ENCODE measurements at regions not wholly inside any gene's neighbourhood (a gene's known extent, or its start where the extent isn't known, plus 50 kb on each side); places are given as distances from the start of the nearest gene placed in this dataset.

DNA sequence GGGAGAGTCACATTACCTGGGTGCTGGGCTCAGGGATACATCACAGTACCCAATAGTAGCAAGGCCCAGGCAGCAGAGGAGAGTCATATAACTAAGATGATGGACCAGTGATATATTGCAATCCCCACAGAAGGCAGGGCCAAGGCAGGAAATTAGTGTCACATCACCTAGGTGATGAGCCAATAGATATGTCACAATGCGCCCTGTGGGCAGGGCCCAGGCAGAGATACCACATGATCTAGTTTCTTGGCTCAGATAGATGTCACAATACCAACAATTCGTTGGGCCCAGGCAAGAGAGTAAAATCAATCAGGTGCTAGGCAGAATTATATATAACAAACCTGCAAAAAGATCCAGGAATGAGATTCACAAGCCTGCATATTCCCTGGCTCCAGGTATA lies 2111.5 kb downstream of the TP53TG3F start:
- TF ChIP-seq POLR2A (IDR thresholded peaks at IDR 0.05): no peak
- TF ChIP-seq, protein P1, sequence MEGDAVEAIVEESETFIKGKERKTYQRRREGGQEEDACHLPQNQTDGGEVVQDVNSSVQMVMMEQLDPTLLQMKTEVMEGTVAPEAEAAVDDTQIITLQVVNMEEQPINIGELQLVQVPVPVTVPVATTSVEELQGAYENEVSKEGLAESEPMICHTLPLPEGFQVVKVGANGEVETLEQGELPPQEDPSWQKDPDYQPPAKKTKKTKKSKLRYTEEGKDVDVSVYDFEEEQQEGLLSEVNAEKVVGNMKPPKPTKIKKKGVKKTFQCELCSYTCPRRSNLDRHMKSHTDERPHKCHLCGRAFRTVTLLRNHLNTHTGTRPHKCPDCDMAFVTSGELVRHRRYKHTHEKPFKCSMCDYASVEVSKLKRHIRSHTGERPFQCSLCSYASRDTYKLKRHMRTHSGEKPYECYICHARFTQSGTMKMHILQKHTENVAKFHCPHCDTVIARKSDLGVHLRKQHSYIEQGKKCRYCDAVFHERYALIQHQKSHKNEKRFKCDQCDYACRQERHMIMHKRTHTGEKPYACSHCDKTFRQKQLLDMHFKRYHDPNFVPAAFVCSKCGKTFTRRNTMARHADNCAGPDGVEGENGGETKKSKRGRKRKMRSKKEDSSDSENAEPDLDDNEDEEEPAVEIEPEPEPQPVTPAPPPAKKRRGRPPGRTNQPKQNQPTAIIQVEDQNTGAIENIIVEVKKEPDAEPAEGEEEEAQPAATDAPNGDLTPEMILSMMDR (IDR thresholded peaks at IDR 0.05): no peak

All from adrenal gland (tissue), 5 donors.